ENCODE measurements at regions not wholly inside any gene's neighbourhood (a gene's known extent, or its start where the extent isn't known, plus 50 kb on each side); places are given as distances from the start of the nearest gene placed in this dataset.

DNA sequence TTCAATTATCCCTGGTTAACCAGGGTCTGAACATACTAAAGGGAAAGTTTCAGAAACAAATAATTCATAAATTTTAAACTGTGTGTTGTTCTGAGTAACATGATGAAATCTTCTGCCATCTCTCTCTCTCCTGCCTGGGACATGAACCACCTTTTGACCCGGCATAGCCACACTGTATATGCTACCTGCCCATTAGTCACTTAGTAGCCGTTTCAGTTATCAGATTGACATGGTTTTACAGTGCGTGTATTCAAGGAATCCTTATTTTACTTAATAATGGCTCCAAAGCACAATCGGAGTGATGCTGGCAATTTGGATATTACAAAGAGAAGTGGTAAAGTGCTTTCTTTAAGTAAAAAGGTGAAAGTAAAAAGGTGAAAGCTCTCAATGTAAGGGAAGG is 227.1 kb upstream of the CCDC179 start:
- no peak for ATAC-seq
- TF ChIP-seq, protein P1, sequence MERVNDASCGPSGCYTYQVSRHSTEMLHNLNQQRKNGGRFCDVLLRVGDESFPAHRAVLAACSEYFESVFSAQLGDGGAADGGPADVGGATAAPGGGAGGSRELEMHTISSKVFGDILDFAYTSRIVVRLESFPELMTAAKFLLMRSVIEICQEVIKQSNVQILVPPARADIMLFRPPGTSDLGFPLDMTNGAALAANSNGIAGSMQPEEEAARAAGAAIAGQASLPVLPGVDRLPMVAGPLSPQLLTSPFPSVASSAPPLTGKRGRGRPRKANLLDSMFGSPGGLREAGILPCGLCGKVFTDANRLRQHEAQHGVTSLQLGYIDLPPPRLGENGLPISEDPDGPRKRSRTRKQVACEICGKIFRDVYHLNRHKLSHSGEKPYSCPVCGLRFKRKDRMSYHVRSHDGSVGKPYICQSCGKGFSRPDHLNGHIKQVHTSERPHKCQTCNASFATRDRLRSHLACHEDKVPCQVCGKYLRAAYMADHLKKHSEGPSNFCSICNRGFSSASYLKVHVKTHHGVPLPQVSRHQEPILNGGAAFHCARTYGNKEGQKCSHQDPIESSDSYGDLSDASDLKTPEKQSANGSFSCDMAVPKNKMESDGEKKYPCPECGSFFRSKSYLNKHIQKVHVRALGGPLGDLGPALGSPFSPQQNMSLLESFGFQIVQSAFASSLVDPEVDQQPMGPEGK (CRISPR knock-in tag; IDR thresholded peaks at IDR 0.05; ENCODE audit: borderline replicate concordance): no peak
- TF ChIP-seq OSR1 (CRISPR knock-in tag; IDR thresholded peaks at IDR 0.05) (no peak), ZNF565 (CRISPR knock-in tag; conservative IDR thresholded peaks at IDR 0.05; ENCODE audit: low read depth) (no peak), SNAI2 (CRISPR knock-in tag; IDR thresholded peaks at IDR 0.05) (no peak), ARNTL (CRISPR knock-in tag; IDR thresholded peaks at IDR 0.05; ENCODE audit: borderline replicate concordance, low read depth) (no peak), CREB5 (CRISPR knock-in tag; IDR thresholded peaks at IDR 0.05; ENCODE audit: low read depth) (no peak), ZNF8 (CRISPR knock-in tag; IDR thresholded peaks at IDR 0.05) (no peak), POU6F1 (CRISPR knock-in tag; IDR thresholded peaks at IDR 0.05; ENCODE audit: borderline replicate concordance, low read depth) (no peak), CSDC2 (CRISPR knock-in tag; IDR thresholded peaks at IDR 0.05) (no peak), TOX (CRISPR knock-in tag; IDR thresholded peaks at IDR 0.05; ENCODE audit: borderline replicate concordance) (no peak), TCF4 (CRISPR knock-in tag; IDR thresholded peaks at IDR 0.05; ENCODE audit: borderline replicate concordance) (no peak), RARB (CRISPR knock-in tag; IDR thresholded peaks at IDR 0.05) (no peak), BACH2 (CRISPR knock-in tag; IDR thresholded peaks at IDR 0.05; ENCODE audit: borderline replicate concordance) (no peak), ISL1 (CRISPR knock-in tag; IDR thresholded peaks at IDR 0.05) (no peak)
- TF ChIP-seq, protein P2, sequence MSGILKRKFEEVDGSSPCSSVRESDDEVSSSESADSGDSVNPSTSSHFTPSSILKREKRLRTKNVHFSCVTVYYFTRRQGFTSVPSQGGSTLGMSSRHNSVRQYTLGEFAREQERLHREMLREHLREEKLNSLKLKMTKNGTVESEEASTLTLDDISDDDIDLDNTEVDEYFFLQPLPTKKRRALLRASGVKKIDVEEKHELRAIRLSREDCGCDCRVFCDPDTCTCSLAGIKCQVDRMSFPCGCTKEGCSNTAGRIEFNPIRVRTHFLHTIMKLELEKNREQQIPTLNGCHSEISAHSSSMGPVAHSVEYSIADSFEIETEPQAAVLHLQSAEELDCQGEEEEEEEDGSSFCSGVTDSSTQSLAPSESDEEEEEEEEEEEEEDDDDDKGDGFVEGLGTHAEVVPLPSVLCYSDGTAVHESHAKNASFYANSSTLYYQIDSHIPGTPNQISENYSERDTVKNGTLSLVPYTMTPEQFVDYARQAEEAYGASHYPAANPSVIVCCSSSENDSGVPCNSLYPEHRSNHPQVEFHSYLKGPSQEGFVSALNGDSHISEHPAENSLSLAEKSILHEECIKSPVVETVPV (CRISPR knock-in tag; IDR thresholded peaks at IDR 0.05): no peak

DNA sequence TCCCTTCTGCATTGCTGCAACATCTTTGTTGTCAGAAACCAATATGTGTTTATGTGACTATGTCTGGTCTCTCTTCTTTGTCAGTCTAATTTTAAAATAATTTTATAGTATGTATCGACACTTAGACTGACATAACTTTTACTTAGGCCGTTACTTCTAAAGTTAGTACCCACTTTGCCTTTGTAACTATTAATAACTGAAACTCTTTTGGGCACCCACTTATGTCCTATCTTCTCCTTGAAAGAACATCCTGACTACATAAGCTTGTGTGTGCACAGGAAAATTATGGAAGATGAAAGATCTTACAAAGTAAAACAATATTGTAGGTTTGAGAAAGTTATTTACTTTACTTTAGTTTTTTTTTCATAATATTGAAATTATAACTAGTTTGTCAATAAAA is 230.4 kb upstream of the CCDC179 start:
- no peak for ATAC-seq
- TF ChIP-seq RARB (CRISPR knock-in tag; IDR thresholded peaks at IDR 0.05) (no peak), PPARA (CRISPR knock-in tag; IDR thresholded peaks at IDR 0.05; ENCODE audit: borderline replicate concordance) (no peak), ISL1 (CRISPR knock-in tag; IDR thresholded peaks at IDR 0.05) (no peak), ZFP3 (CRISPR knock-in tag; IDR thresholded peaks at IDR 0.05) (no peak), SNAI2 (CRISPR knock-in tag; IDR thresholded peaks at IDR 0.05) (no peak), ZNF8 (CRISPR knock-in tag; IDR thresholded peaks at IDR 0.05) (no peak), ZNF70 (CRISPR knock-in tag; IDR thresholded peaks at IDR 0.05) (no peak), BACH2 (CRISPR knock-in tag; IDR thresholded peaks at IDR 0.05; ENCODE audit: borderline replicate concordance) (no peak)

- no peak for TF ChIP-seq BACH2 (CRISPR knock-in tag; IDR thresholded peaks at IDR 0.05; ENCODE audit: borderline replicate concordance)
- no peak for TF ChIP-seq PPARA (CRISPR knock-in tag; IDR thresholded peaks at IDR 0.05; ENCODE audit: borderline replicate concordance)
- TF ChIP-seq CSDC2 (CRISPR knock-in tag; IDR thresholded peaks at IDR 0.05): no peak
- TF ChIP-seq ESRRG (CRISPR knock-in tag; IDR thresholded peaks at IDR 0.05): no peak
- TF ChIP-seq ISL1 (CRISPR knock-in tag; IDR thresholded peaks at IDR 0.05): no peak
- no peak for TF ChIP-seq ZNF70 (CRISPR knock-in tag; IDR thresholded peaks at IDR 0.05)
- ATAC-seq: no peak
These were observed 235.4 kb upstream of the CCDC179 start for GRCh38 chr11:23095650-23096189.

DNA sequence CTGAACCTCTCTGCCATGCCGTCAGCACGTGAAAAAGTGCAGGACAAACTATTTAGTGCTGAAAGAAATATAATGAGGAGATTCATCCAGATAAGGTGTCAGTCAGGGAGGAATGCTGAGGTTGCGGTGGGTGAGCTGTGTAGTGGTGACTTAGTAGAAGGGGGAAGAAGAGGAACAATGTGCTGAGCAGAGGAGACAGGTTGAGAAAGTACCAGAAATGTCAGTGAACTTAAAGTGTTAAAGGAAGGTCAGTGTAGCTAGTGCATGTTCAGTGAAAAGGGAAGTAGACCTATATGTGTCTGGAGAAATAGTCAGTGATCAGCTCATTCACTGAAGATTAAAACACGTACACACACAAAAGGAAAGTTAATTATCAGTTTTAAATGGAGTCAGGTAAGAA is 237.6 kb upstream of the CCDC179 start:
- no peak; the same call in 1 of the 3 replicates for ATAC-seq

More for the DNA sequence above, 237.6 kb upstream of the CCDC179 start:
- no peak for TF ChIP-seq ZFP3 (CRISPR knock-in tag; IDR thresholded peaks at IDR 0.05)
- TF ChIP-seq CREB5 (CRISPR knock-in tag; IDR thresholded peaks at IDR 0.05; ENCODE audit: low read depth): no peak
- TF ChIP-seq ZNF70 (CRISPR knock-in tag; IDR thresholded peaks at IDR 0.05): no peak
- TF ChIP-seq BACH2 (CRISPR knock-in tag; IDR thresholded peaks at IDR 0.05; ENCODE audit: borderline replicate concordance): no peak
- no peak for TF ChIP-seq ZFP30 (CRISPR knock-in tag; IDR thresholded peaks at IDR 0.05)
- TF ChIP-seq, protein P3, sequence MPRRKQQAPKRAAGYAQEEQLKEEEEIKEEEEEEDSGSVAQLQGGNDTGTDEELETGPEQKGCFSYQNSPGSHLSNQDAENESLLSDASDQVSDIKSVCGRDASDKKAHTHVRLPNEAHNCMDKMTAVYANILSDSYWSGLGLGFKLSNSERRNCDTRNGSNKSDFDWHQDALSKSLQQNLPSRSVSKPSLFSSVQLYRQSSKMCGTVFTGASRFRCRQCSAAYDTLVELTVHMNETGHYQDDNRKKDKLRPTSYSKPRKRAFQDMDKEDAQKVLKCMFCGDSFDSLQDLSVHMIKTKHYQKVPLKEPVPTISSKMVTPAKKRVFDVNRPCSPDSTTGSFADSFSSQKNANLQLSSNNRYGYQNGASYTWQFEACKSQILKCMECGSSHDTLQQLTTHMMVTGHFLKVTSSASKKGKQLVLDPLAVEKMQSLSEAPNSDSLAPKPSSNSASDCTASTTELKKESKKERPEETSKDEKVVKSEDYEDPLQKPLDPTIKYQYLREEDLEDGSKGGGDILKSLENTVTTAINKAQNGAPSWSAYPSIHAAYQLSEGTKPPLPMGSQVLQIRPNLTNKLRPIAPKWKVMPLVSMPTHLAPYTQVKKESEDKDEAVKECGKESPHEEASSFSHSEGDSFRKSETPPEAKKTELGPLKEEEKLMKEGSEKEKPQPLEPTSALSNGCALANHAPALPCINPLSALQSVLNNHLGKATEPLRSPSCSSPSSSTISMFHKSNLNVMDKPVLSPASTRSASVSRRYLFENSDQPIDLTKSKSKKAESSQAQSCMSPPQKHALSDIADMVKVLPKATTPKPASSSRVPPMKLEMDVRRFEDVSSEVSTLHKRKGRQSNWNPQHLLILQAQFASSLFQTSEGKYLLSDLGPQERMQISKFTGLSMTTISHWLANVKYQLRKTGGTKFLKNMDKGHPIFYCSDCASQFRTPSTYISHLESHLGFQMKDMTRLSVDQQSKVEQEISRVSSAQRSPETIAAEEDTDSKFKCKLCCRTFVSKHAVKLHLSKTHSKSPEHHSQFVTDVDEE (CRISPR knock-in tag; IDR thresholded peaks at IDR 0.05): no peak
- TF ChIP-seq ZC3H10 (CRISPR knock-in tag; IDR thresholded peaks at IDR 0.05): no peak
- TF ChIP-seq SNAI2 (CRISPR knock-in tag; IDR thresholded peaks at IDR 0.05): no peak
- TF ChIP-seq CSDC2 (CRISPR knock-in tag; IDR thresholded peaks at IDR 0.05): no peak
